GM12878 (cell line): ENCODE measurements at regions not wholly inside any gene's neighbourhood (a gene's known extent, or its start where the extent isn't known, plus 50 kb on each side); places are given as distances from the start of the nearest gene placed in this dataset.

ENCODE experiments used
- ATAC-seq: fragments of 200-7000 bp; cut with Tn5 transposase; 3 replicates; pipeline ENCODE4 v1.9.1; 2020; ENCODE audit warnings: mild to moderate bottlenecking, moderate library complexity
- BruUV-seq: library from RNA; stranded (reverse); fragments of 400-500 nt; replicated peaks from 2 replicates; lab custom pipeline; 2021; lab: Mats Ljungman, UMichigan
- CTCF ChIA-PET: fragments of 300-600 bp; sonication (Branson Sonifier 250); formaldehyde crosslinking; extraction: SDS; loops from one replicate; lab custom pipeline; 2021; ENCODE audit warnings: inconsistent platforms; lab: Yijun Ruan, JAX
- POLR2A ChIA-PET: fragments of 350-600 bp; formaldehyde crosslinking; extraction: SDS; loops from one replicate; lab custom pipeline; 2021; ENCODE audit warnings: inconsistent platforms; lab: Charles Lee
- RAD21 ChIA-PET: fragments of 300-600 bp; sonication (Branson Sonifier 250); formaldehyde crosslinking; loops from one replicate; lab custom pipeline; 2023; ENCODE audit warnings: antibody characterized with exemption; ENCODE audit not compliant: unreplicated experiment; lab: Charles Lee
- SMC1A ChIA-PET: fragments of 300-600 bp; sonication (Branson Sonifier 250); formaldehyde crosslinking; loops from one replicate; lab custom pipeline; 2023; ENCODE audit not compliant: unreplicated experiment, uncharacterized antibody; lab: Charles Lee
- DNase-seq: peaks from one replicate; pipeline ENCODE4 v3.0.0-alpha.2; 2011; ENCODE audit warnings: low read depth, low spot score
- FAIRE-seq: peaks from 3 replicates; lab custom pipeline; 2011; peaks lifted over from hg19 to GRCh38; lab: Jason Lieb, UNC
- H2AFZ ChIP-seq: 2 replicates; pipeline ENCODE4 v1.6.0; 2011; ENCODE audit warnings: low read depth, low read length, control low read depth; ENCODE audit not compliant: control insufficient read depth
- H3K27ac ChIP-seq: 2 replicates; pipeline ENCODE4 v1.5.1; 2011; ENCODE audit warnings: control low read depth; ENCODE audit not compliant: control insufficient read depth, insufficient read depth
- H3K27me3 ChIP-seq, 2 experiments: replicated peaks in 1 of 2; 2 replicates each; pipeline versions ENCODE4 v1.6.0 to v1.6.1; 2011; ENCODE audit warnings: low read length in 1 of 2; ENCODE audit not compliant: control insufficient read depth in 2 of 2, insufficient read depth in 2 of 2
- H3K36me3 ChIP-seq, 2 experiments: 2 replicates each; pipeline ENCODE4 v1.5.1; 2011; ENCODE audit warnings: low read length in 1 of 2; ENCODE audit not compliant: control insufficient read depth in 2 of 2, insufficient read depth in 2 of 2
- H3K4me1 ChIP-seq: 2 replicates; pipeline ENCODE4 v1.6.1; 2011; ENCODE audit warnings: mild to moderate bottlenecking, low read length, moderate library complexity, mixed read lengths; ENCODE audit not compliant: control insufficient read depth, insufficient read depth
- H3K4me2 ChIP-seq: 2 replicates; pipeline ENCODE4 v1.6.0; 2011; ENCODE audit warnings: control low read depth; ENCODE audit not compliant: control insufficient read depth, insufficient read depth
- H3K4me3 ChIP-seq: fragments of 200-600 bp; sonication (generic); 2 replicates; pipeline ENCODE4 v1.5.1; 2016
- H3K79me2 ChIP-seq: 2 replicates; pipeline ENCODE4 v1.6.0; 2011; ENCODE audit warnings: low read length; ENCODE audit not compliant: control insufficient read depth, insufficient read depth
- H3K9ac ChIP-seq: 2 replicates; pipeline ENCODE4 v1.8.0; 2011; ENCODE audit warnings: low read length, control low read depth, mixed read lengths; ENCODE audit not compliant: control insufficient read depth, insufficient read depth
- H3K9me3 ChIP-seq: replicated peaks from 3 replicates; pipeline ENCODE4 v1.5.1; 2011; ENCODE audit warnings: mild to moderate bottlenecking, low read length; ENCODE audit not compliant: control insufficient read depth, insufficient read depth
- H4K20me1 ChIP-seq: 2 replicates; pipeline ENCODE4 v1.6.0; 2011; ENCODE audit not compliant: control insufficient read depth, insufficient read depth
- ATF3 ChIP-seq: IDR thresholded peaks from 2 replicates; pipeline ENCODE4 v1.6.1; 2011; ENCODE audit warnings: low read depth, mild to moderate bottlenecking, low read length, moderate library complexity, borderline replicate concordance; ENCODE audit errors: extremely low read depth
- CREB1 ChIP-seq: IDR thresholded peaks from 2 replicates; pipeline ENCODE4 v1.6.1; 2012; ENCODE audit warnings: low read depth, mild to moderate bottlenecking, inconsistent platforms
- IRF4 ChIP-seq: IDR thresholded peaks from 2 replicates; pipeline ENCODE4 v1.6.1; 2011; ENCODE audit warnings: low read depth, low read length
- PBX3 ChIP-seq: IDR thresholded peaks from 2 replicates; pipeline ENCODE4 v1.6.1; 2011; ENCODE audit warnings: mild to moderate bottlenecking, low read depth, low read length, moderate library complexity; ENCODE audit not compliant: insufficient replicate concordance
- POLR2A ChIP-seq: IDR thresholded peaks from 2 replicates; pipeline ENCODE4 v1.6.1; 2011; ENCODE audit warnings: low read depth, mild to moderate bottlenecking, low read length
- RAD21 ChIP-seq: IDR thresholded peaks from 2 replicates; pipeline ENCODE4 v1.6.1; 2011; ENCODE audit warnings: mild to moderate bottlenecking, low read depth, low read length, moderate library complexity; ENCODE audit not compliant: insufficient read depth
- SP1 ChIP-seq: IDR thresholded peaks from one replicate; pipeline ENCODE4 v1.6.1; 2011; ENCODE audit warnings: low read depth, low read length
- STAT1 ChIP-seq: fragments of 450-650 bp; conservative IDR thresholded peaks from 2 replicates; pipeline ENCODE4 v1.6.1; 2014; ENCODE audit warnings: antibody characterized with exemption, mild to moderate bottlenecking
- YBX1 ChIP-seq: fragments of 450-650 bp; IDR thresholded peaks from 2 replicates; pipeline ENCODE4 v1.6.1; 2016; ENCODE audit warnings: antibody characterized with exemption
- ZBED1 ChIP-seq: IDR thresholded peaks from 2 replicates; pipeline ENCODE4 v1.6.1; 2016; ENCODE audit warnings: borderline replicate concordance
- ZBTB33 ChIP-seq: fragments of 450-650 bp; IDR thresholded peaks from 2 replicates; pipeline ENCODE4 v1.6.1; 2017; ENCODE audit warnings: mild to moderate bottlenecking
- ZNF207 ChIP-seq: fragments of 450-650 bp; IDR thresholded peaks from 2 replicates; pipeline ENCODE4 v1.6.1; 2014; ENCODE audit warnings: antibody characterized with exemption, mild to moderate bottlenecking, borderline replicate concordance
- WGBS: methylation state at CpG from one replicate; pipeline ENCODE4 v1.1.6; 2016; ENCODE audit warnings: low lambda C conversion rate; ENCODE audit not compliant: insufficient replicate concordance, insufficient coverage; ENCODE audit errors: missing lambda C conversion rate; 5-methylcytosine and 5-hydroxymethylcytosine counted together
- in situ Hi-C: fragments of 300-500 bp; cut with MboI; formaldehyde crosslinking; loops from 9 replicates; pipeline ENCODE4 v1.14.3; 2018; ENCODE audit warnings: mixed read lengths
- intact Hi-C: fragments of 100-400 bp; cut with micrococcal nuclease; formaldehyde crosslinking; loops from one replicate; pipeline ENCODE4 v1.14.2; 2022; ENCODE audit not compliant: unreplicated experiment
- TF ChIP-seq, protein P1 (sequence below): IDR thresholded peaks from 2 replicates; pipeline ENCODE4 v1.6.1; 2011; ENCODE audit warnings: borderline replicate concordance, low read depth, mild to moderate bottlenecking, moderate library complexity, low read length; ENCODE audit not compliant: insufficient read depth, poor library complexity, severe bottlenecking
- TF ChIP-seq, protein P2 (sequence below): fragments of 450-650 bp; IDR thresholded peaks from 2 replicates; pipeline ENCODE4 v1.6.1; 2018; ENCODE audit warnings: borderline replicate concordance, mild to moderate bottlenecking; ENCODE audit not compliant: partially characterized antibody

DNA sequence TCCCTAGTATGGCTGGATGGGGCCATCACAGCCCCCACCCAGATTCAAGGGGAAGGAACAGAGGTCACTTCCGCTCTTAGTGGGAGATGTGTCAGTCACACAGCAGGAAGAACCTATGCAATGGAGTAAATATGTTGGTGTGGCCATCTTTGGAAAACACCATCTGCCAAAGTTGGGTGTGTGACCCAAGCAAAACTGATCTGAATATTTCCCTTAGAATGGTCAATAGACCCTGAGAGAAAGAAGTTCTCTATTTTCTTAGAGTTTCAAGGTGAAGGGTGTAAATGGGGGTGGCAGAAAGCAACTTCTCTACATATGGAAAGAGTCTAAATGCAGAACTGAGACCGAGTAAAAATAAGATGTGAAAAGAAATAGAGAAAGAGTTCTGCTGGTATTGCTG is 212.7 kb downstream of the ESM1 start (continued):
- TF ChIP-seq, protein P1, sequence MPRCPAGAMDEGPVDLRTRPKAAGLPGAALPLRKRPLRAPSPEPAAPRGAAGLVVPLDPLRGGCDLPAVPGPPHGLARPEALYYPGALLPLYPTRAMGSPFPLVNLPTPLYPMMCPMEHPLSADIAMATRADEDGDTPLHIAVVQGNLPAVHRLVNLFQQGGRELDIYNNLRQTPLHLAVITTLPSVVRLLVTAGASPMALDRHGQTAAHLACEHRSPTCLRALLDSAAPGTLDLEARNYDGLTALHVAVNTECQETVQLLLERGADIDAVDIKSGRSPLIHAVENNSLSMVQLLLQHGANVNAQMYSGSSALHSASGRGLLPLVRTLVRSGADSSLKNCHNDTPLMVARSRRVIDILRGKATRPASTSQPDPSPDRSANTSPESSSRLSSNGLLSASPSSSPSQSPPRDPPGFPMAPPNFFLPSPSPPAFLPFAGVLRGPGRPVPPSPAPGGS: no peak
- TF ChIP-seq STAT1: no peak
- no peak for TF ChIP-seq ZBTB33
- TF ChIP-seq YBX1: no peak
- no peak for TF ChIP-seq SP1

DNA sequence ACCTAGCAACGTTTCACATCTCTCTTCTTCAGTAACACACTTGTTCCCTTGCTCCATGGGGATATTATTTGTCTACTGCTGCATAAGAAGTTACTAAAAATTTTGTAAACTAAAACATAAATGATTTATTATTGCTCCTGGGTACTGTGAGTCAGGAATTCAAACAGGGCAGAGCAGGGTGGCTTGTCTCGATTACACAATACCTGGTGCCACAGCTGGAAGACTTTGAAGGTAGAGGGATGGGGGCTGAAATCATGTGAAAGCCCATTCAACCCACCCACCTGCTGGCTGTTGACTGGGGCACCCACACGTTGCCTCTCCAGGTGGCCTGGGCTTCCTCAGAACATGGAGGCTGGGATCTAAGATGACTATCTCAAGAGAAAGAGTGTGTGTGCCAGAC is 213.2 kb downstream of the ESM1 start:
- 25% methylated on average over 3 of the region's 3 CpGs for WGBS
- no peak for ATAC-seq
- intact Hi-C loops (loop anchor here (5.0 kb wide), 1 partner anchor 200 kb away; no protein-coding TSS in a partner anchor), in situ Hi-C loops (no loop called here)
- ChIA-PET RAD21 (no interaction called here), SMC1A (interaction anchor here (0.6 kb wide), 1 partner anchor 27 kb away, joined by 3 read pairs; no protein-coding TSS in a partner anchor), POLR2A (no interaction called here), CTCF (no interaction called here)
- H3K4me3 ChIP-seq: no peak overlapping the region
- DNase-seq: no peak
- no peaks in the 10 kb centered on the region for H4K20me1 ChIP-seq
- no peak for FAIRE-seq
- no peak overlapping the region for H3K27ac ChIP-seq
- H2AFZ ChIP-seq: no peak overlapping the region
- H3K27me3 ChIP-seq: no peaks in the 10 kb centered on the region; a peak in 1 of 4 replicates
- peaks cover 5% of the 10 kb centered on the region; the same call in 1 of the 2 replicates for H3K4me1 ChIP-seq
- no peaks in the 10 kb centered on the region for H3K79me2 ChIP-seq
- no peak overlapping the region for H3K4me2 ChIP-seq
- no peaks in the 10 kb centered on the region for H3K36me3 ChIP-seq
- no TSS peak for BruUV-seq
- no peak overlapping the region for H3K9ac ChIP-seq
- no peaks in the 10 kb centered on the region; the same call in 2 of the 3 replicates for H3K9me3 ChIP-seq
- TF ChIP-seq RAD21 (no peak), ZBED1 (no peak), POLR2A (no peak), IRF4 (no peak), ZNF207 (no peak), CREB1 (no peak), ATF3 (no peak), PBX3 (no peak), ZBTB33 (no peak)
- TF ChIP-seq, protein P2, sequence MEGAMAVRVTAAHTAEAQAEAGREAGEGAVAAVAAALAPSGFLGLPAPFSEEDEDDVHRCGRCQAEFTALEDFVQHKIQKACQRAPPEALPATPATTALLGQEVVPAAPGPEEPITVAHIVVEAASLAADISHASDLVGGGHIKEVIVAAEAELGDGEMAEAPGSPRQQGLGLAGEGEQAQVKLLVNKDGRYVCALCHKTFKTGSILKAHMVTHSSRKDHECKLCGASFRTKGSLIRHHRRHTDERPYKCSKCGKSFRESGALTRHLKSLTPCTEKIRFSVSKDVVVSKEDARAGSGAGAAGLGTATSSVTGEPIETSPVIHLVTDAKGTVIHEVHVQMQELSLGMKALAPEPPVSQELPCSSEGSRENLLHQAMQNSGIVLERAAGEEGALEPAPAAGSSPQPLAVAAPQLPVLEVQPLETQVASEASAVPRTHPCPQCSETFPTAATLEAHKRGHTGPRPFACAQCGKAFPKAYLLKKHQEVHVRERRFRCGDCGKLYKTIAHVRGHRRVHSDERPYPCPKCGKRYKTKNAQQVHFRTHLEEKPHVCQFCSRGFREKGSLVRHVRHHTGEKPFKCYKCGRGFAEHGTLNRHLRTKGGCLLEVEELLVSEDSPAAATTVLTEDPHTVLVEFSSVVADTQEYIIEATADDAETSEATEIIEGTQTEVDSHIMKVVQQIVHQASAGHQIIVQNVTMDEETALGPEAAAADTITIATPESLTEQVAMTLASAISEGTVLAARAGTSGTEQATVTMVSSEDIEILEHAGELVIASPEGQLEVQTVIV: no peak
